Lower lobe of right lung (tissue), 2 donors: ENCODE measurements at regions not wholly inside any gene's neighbourhood (a gene's known extent, or its start where the extent isn't known, plus 50 kb on each side); places are given as distances from the start of the nearest gene placed in this dataset.

Experiments used
- ATAC-seq, 2 donors: fragments of 200-7000 bp; cut with Tn5 transposase; one replicate each; pipeline ENCODE4 v1.9.1; 2020 to 2022; ENCODE audit warnings: mild to moderate bottlenecking in 2 of 2, moderate library complexity in 2 of 2
- DNase-seq: peaks from one replicate; pipeline ENCODE4 v3.0.0-alpha.2; 2020
- H3K27ac ChIP-seq: fragments of 200-600 bp; one replicate; pipeline ENCODE4 v1.8.0; 2022
- H3K27me3 ChIP-seq: fragments of 200-600 bp; one replicate; pipeline ENCODE4 v1.8.0; 2022; ENCODE audit warnings: low read depth
- H3K36me3 ChIP-seq: fragments of 200-600 bp; one replicate; pipeline ENCODE4 v1.8.0; 2022; ENCODE audit warnings: mild to moderate bottlenecking
- H3K4me1 ChIP-seq: fragments of 200-600 bp; one replicate; pipeline ENCODE4 v1.8.0; 2022
- H3K4me3 ChIP-seq: fragments of 200-600 bp; one replicate; pipeline ENCODE4 v1.8.0; 2022; ENCODE audit warnings: mild to moderate bottlenecking
- H3K9me3 ChIP-seq: fragments of 200-600 bp; one replicate; pipeline ENCODE4 v1.8.0; 2022
- intact Hi-C: fragments of 100-400 bp; cut with DNase I; formaldehyde crosslinking; loops from one replicate; pipeline ENCODE4 v1.11.0; 2022
- TF ChIP-seq, protein P1 (sequence below): fragments of 200-600 bp; IDR thresholded peaks from one replicate; pipeline ENCODE4 v1.8.0; 2022; ENCODE audit warnings: antibody characterized with exemption, mild to moderate bottlenecking
- donor health status: DM: no; HTN: yes; CAD: no; lungs with severe emphysema.

DNA sequence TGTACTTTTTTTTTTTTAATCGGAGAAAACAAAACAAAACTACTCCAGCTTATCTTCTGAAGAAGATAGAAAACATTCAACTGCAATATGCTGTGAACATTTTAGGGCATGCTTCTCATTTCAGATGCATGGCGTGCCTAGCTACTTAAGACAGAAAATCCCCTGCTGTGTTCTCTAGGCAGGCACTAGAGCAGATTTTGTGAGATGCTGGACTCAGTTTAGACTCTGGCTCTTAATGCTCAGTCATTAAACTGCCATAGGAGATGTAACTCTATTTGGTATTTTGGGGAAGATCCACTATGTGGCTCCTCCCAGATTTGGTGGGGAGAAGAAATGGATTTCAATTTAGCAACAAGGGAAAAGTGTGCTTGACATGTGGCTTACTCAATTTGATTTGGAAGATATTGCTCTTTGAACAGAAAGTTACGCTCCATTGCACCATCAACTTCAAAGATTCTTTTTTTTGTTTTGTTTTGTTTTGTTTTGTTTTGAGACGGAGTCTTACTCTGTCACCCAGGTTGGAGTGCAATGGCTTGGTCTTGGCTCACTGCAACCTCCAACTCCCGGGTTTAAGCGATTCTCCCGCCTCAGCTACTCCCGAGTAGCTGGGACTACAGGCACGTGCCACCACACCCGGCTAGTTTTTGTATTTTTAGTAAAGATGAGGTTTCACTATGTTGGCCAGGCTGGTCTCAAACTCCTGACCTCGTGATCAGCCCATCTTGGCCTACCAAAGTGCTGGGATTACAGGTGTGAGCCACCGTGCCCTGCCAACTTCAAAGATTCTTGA lies 62.0 kb upstream of the LEKR1 start:
- H3K27me3 ChIP-seq = no peaks in the 10 kb centered on the region
- TF ChIP-seq, protein P1, sequence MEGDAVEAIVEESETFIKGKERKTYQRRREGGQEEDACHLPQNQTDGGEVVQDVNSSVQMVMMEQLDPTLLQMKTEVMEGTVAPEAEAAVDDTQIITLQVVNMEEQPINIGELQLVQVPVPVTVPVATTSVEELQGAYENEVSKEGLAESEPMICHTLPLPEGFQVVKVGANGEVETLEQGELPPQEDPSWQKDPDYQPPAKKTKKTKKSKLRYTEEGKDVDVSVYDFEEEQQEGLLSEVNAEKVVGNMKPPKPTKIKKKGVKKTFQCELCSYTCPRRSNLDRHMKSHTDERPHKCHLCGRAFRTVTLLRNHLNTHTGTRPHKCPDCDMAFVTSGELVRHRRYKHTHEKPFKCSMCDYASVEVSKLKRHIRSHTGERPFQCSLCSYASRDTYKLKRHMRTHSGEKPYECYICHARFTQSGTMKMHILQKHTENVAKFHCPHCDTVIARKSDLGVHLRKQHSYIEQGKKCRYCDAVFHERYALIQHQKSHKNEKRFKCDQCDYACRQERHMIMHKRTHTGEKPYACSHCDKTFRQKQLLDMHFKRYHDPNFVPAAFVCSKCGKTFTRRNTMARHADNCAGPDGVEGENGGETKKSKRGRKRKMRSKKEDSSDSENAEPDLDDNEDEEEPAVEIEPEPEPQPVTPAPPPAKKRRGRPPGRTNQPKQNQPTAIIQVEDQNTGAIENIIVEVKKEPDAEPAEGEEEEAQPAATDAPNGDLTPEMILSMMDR = no peak
- no peak for ATAC-seq
- no peaks in the 10 kb centered on the region for H3K4me1 ChIP-seq
- H3K9me3 ChIP-seq = no peaks in the 10 kb centered on the region
- intact Hi-C loops = no loop called here
- no peak for DNase-seq
- H3K27ac ChIP-seq = no peak overlapping the region
- no peaks in the 10 kb centered on the region for H3K36me3 ChIP-seq
- H3K4me3 ChIP-seq = no peak overlapping the region

DNA sequence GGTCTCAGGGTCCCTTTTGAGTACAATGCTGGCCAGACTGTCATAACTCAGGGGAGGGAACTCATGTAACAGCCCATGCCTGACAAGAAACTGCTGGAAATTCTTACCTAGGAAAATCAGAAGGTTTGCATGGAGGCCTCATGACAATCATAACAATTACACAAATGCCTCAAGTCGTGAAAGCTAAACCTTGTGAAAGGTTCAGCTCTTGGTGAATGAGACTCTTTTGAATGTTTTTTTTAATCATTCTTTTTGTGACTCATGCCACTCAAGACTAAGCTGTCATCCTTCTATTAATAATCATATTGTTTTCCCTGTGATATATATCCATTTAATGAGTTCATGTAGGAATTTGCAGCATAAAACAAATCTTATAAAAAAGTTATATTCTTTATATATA lies 61.4 kb upstream of the LEKR1 start:
- H3K4me3 ChIP-seq = no peak overlapping the region
- TF ChIP-seq, protein P1 = no peak
- no peaks in the 10 kb centered on the region for H3K27me3 ChIP-seq
- H3K4me1 ChIP-seq = no peaks in the 10 kb centered on the region
- intact Hi-C loops = no loop called here
- no peak for ATAC-seq
- no peak overlapping the region for H3K27ac ChIP-seq
- no peaks in the 10 kb centered on the region for H3K9me3 ChIP-seq
- DNase-seq = no peak
- no peaks in the 10 kb centered on the region for H3K36me3 ChIP-seq

DNA sequence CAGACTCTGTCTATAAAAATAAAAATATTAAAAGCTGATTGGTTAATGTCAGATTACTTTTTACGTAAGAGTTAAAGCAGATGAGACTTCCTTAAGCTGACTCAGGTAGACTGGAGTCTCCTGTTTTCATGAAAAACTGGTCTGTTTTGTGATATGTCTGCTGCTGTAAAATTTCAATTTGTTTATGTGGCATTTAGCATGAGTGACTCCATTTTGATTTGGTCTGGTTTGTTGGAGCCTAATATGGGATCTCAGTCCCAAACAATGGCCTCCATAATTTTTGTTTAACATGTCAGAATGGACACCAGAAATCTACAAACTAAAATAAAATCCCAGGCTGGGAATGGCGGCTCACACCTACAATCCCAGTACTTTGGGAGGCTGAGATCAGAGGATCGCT lies 57.8 kb upstream of the LEKR1 start:
- DNase-seq = no peak
- intact Hi-C loops = no loop called here
- H3K27ac ChIP-seq = no peak overlapping the region
- TF ChIP-seq, protein P1 = no peak
- H3K4me1 ChIP-seq = no peaks in the 10 kb centered on the region
- H3K36me3 ChIP-seq = no peaks in the 10 kb centered on the region
- no peak overlapping the region for H3K4me3 ChIP-seq
- ATAC-seq = no peak
- no peaks in the 10 kb centered on the region for H3K27me3 ChIP-seq
- no peaks in the 10 kb centered on the region for H3K9me3 ChIP-seq

DNA sequence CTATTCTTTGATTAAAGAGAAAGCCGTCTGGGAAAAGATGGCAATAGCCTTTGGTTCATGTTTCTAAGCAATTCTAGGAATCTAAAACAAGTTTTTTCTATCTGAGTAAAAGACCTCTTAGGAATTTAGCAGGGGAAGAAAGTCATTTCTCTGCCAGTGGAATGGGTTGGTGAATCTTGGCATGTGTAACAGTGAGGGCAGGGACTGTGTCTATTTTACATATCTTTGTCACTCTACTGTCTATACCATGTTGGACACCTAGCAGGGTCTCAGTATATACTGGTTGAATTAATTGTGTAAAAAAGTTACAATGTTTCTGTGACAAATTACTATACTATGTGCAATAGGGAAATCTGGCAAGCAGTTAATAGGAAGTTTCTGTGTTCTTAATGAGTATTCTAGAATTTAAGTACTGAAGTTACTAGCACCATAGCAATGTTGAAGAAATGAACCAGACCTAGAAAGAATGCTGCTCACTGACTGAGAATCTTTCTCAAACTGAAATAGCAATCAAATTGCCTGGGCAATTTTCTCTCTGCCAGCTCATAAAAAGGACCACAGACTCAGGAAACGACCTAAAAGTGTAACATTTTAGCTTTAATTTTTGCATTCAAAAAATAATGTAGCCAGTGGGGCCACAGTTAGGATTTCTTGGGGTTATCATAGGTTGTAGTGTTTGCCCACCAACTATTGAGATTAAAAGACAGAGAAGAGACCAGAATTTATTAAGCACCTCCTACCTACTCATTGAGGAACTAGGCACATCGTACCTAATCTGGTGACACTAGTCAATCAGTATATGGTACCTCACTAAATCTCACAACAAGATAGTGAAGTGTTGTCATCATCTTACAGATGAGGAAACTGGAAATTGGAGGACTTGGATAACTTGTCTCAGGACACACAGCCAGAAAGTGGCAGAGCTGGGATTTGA lies 56.2 kb upstream of the LEKR1 start:
- DNase-seq (no peak), ATAC-seq (no peak)
- Histone ChIP-seq H3K4me3 (no peak overlapping the region), H3K4me1 (no peaks in the 10 kb centered on the region), H3K27ac (no peak overlapping the region), H3K36me3 (no peaks in the 10 kb centered on the region), H3K27me3 (no peaks in the 10 kb centered on the region), H3K9me3 (no peaks in the 10 kb centered on the region)
- TF ChIP-seq, protein P1 = no peak
- intact Hi-C loops = no loop called here

DNA sequence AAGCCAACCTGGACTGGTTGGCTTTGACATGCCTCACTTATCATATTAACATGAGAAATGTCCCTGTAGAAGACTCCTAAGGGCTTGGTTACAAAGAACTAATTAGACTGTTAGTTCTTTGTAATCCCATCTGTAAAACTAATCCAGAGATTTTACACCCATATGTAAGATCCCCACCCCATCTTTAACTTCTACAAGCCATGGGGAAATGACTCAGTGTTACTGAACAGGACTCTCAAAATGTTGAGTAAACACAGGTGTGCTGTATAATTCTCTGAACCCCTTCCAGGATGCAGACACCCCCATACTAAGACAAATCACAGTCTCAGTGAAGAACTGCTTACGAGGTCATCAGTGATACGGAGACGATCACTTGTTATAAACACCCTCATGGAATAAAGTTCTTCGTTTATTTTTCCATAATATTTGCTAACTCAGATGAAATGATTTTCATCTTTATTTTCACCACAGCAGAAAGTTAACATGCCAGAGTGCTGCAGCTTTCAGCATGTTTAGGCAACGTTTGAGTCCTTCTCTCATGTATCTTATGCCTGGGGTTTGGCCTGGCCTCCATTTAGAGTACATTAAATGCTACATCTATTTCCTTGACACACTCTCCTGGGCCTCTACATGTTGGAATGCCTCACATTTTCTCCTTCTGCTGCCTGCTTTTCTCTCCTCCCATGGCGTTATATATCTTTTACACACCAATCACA lies 55.3 kb upstream of the LEKR1 start:
- Histone ChIP-seq H3K27ac (no peak overlapping the region), H3K27me3 (no peaks in the 10 kb centered on the region), H3K9me3 (no peaks in the 10 kb centered on the region), H3K36me3 (no peaks in the 10 kb centered on the region), H3K4me3 (no peak overlapping the region), H3K4me1 (no peaks in the 10 kb centered on the region)
- TF ChIP-seq, protein P1 = no peak
- no peak for DNase-seq
- ATAC-seq = no peak
- intact Hi-C loops = no loop called here
